Hepatocyte (in vitro differentiated cells): ENCODE measurements at regions not wholly inside any gene's neighbourhood (a gene's known extent, or its start where the extent isn't known, plus 50 kb on each side); places are given as distances from the start of the nearest gene placed in this dataset.
"Not testable (repeated sequence)": the region's sequence is repeated elsewhere in the genome, so short reads cannot be mapped to it uniquely, and the experiment has no call there.

Experiments
- DNase-seq: peaks from one replicate; pipeline ENCODE4 v3.0.0-alpha.2; 2016; ENCODE audit warnings: low spot score
- H2AFZ ChIP-seq: fragments of 200-600 bp; sonication (generic); 2 replicates; pipeline ENCODE4 v1.6.0; 2016; ENCODE audit warnings: antibody characterized with exemption, mild to moderate bottlenecking
- H3K27ac ChIP-seq: fragments of 200-600 bp; sonication (generic); 2 replicates; pipeline ENCODE4 v1.5.1; 2016; ENCODE audit warnings: mild to moderate bottlenecking
- H3K27me3 ChIP-seq: fragments of 200-600 bp; sonication (generic); 2 replicates; pipeline ENCODE4 v1.6.1; 2016
- H3K36me3 ChIP-seq: fragments of 200-600 bp; sonication (generic); replicated peaks from 2 replicates; pipeline ENCODE4 v1.5.1; 2016; ENCODE audit warnings: low read depth; ENCODE audit not compliant: insufficient read depth
- H3K4me1 ChIP-seq: fragments of 200-600 bp; sonication (generic); 2 replicates; pipeline ENCODE4 v1.5.1; 2016; ENCODE audit warnings: mild to moderate bottlenecking, moderate library complexity; ENCODE audit not compliant: insufficient read depth
- H3K4me2 ChIP-seq: fragments of 200-600 bp; sonication (generic); 2 replicates; pipeline ENCODE4 v1.6.0; 2016
- H3K4me3 ChIP-seq: fragments of 200-600 bp; sonication (generic); 2 replicates; pipeline ENCODE4 v1.5.1; 2016; ENCODE audit warnings: mild to moderate bottlenecking
- H3K79me2 ChIP-seq: fragments of 200-600 bp; sonication (generic); 2 replicates; pipeline ENCODE4 v1.6.0; 2017; ENCODE audit warnings: mild to moderate bottlenecking
- H3K9me2 ChIP-seq: fragments of 200-600 bp; sonication (generic); replicated peaks from 2 replicates; pipeline ENCODE4 v1.6.0; 2017; ENCODE audit warnings: mild to moderate bottlenecking; ENCODE audit not compliant: insufficient read depth
- H3K9me3 ChIP-seq: fragments of 200-600 bp; sonication (generic); 2 replicates; pipeline ENCODE4 v1.5.1; 2016; ENCODE audit warnings: low read depth, mild to moderate bottlenecking
- H4K20me1 ChIP-seq: fragments of 200-600 bp; sonication (generic); 2 replicates; pipeline ENCODE4 v1.6.0; 2016; ENCODE audit warnings: mild to moderate bottlenecking; ENCODE audit not compliant: insufficient read depth, poor library complexity, severe bottlenecking
- CTCF ChIP-seq: fragments of 200-600 bp; sonication (generic); IDR thresholded peaks from 2 replicates; pipeline ENCODE4 v1.5.1; 2016; ENCODE audit warnings: antibody characterized with exemption, mild to moderate bottlenecking; ENCODE audit not compliant: poor library complexity
- EZH2 ChIP-seq: fragments of 200-600 bp; sonication (generic); IDR thresholded peaks from 2 replicates; pipeline ENCODE4 v1.6.1; 2016; ENCODE audit warnings: antibody characterized with exemption, mild to moderate bottlenecking, borderline replicate concordance
- EZH2phosphoT487 ChIP-seq: fragments of 200-600 bp; sonication (generic); IDR thresholded peaks from one replicate; pipeline ENCODE4 v1.6.1; 2018; ENCODE audit warnings: antibody characterized with exemption, mild to moderate bottlenecking, low read depth, moderate library complexity; ENCODE audit not compliant: unreplicated experiment, severe bottlenecking
- WGBS: methylation state at CpG from one replicate; pipeline ENCODE4 v1.1.6; 2016; ENCODE audit warnings: low lambda C conversion rate; ENCODE audit errors: missing lambda C conversion rate; 5-methylcytosine and 5-hydroxymethylcytosine counted together

GRCh38 chr7:15813448-15813847 is 127.0 kb upstream of the MEOX2 start:
- no peaks in the 10 kb centered on the region for H3K36me3 ChIP-seq
- DNase-seq = no peak
- H3K27me3 ChIP-seq = no peaks in the 10 kb centered on the region
- no peaks in the 10 kb centered on the region for H3K79me2 ChIP-seq
- no peak overlapping the region for H3K4me3 ChIP-seq
- H3K27ac ChIP-seq = no peak overlapping the region
- no peaks in the 10 kb centered on the region for H4K20me1 ChIP-seq
- no peak for TF ChIP-seq EZH2
- no peak for TF ChIP-seq CTCF
- TF ChIP-seq EZH2phosphoT487 = no peak
- 100% methylated on average over 1 of the region's 1 CpG for WGBS
- no peak overlapping the region for H3K4me2 ChIP-seq
- H3K4me1 ChIP-seq = no peaks in the 10 kb centered on the region
- H3K9me2 ChIP-seq = no peaks in the 10 kb centered on the region
- no peaks in the 10 kb centered on the region for H3K9me3 ChIP-seq
- no peak overlapping the region for H2AFZ ChIP-seq

GRCh38 chr7:15810383-15810782 is 123.9 kb upstream of the MEOX2 start:
- H4K20me1 ChIP-seq, H3K4me2 ChIP-seq, H3K4me3 ChIP-seq, H3K4me1 ChIP-seq, H3K36me3 ChIP-seq, H3K27ac ChIP-seq, DNase-seq, H3K27me3 ChIP-seq, H3K9me3 ChIP-seq, H3K79me2 ChIP-seq, H2AFZ ChIP-seq, H3K9me2 ChIP-seq: not testable (repeated sequence)
- WGBS = 84% methylated on average over 1 of the region's 1 CpG

GRCh38 chr7:15809936-15810335 is 123.5 kb upstream of the MEOX2 start:
- not testable (repeated sequence) for H3K27me3 ChIP-seq, H3K9me3 ChIP-seq, H3K4me1 ChIP-seq, H3K9me2 ChIP-seq, H3K4me2 ChIP-seq, H4K20me1 ChIP-seq, DNase-seq, H3K79me2 ChIP-seq, H3K27ac ChIP-seq, H2AFZ ChIP-seq, H3K36me3 ChIP-seq, H3K4me3 ChIP-seq
- WGBS = 78% methylated on average over 1 of the region's 1 CpG

- Histone ChIP-seq H2AFZ (no peak overlapping the region), H3K79me2 (no peaks in the 10 kb centered on the region), H3K27me3 (no peaks in the 10 kb centered on the region), H3K36me3 (no peaks in the 10 kb centered on the region), H3K9me3 (no peaks in the 10 kb centered on the region), H3K4me1 (no peaks in the 10 kb centered on the region), H3K4me2 (no peak overlapping the region), H3K4me3 (no peak overlapping the region), H3K9me2 (no peaks in the 10 kb centered on the region), H4K20me1 (no peaks in the 10 kb centered on the region), H3K27ac (no peak overlapping the region)
- DNase-seq = no peak
- TF ChIP-seq EZH2 = no peak
- TF ChIP-seq EZH2phosphoT487 = no peak
- no peak for TF ChIP-seq CTCF
- WGBS = 58% methylated on average over 2 of the region's 2 CpGs
These were observed 119.4 kb upstream of the MEOX2 start for GRCh38 chr7:15805891-15806290.

GRCh38 chr7:15802425-15802824 is 115.9 kb upstream of the MEOX2 start:
- H3K27me3 ChIP-seq = no peaks in the 10 kb centered on the region
- no peak overlapping the region for H3K4me2 ChIP-seq
- no peaks in the 10 kb centered on the region for H3K4me1 ChIP-seq
- DNase-seq = no peak
- no peaks in the 10 kb centered on the region for H3K9me3 ChIP-seq
- H3K27ac ChIP-seq = no peak overlapping the region
- 78% methylated on average over 1 of the region's 1 CpG for WGBS
- TF ChIP-seq EZH2phosphoT487 (no peak), EZH2 (no peak), CTCF (no peak)
- no peak overlapping the region for H2AFZ ChIP-seq
- no peaks in the 10 kb centered on the region for H4K20me1 ChIP-seq
- no peaks in the 10 kb centered on the region for H3K36me3 ChIP-seq
- no peaks in the 10 kb centered on the region for H3K79me2 ChIP-seq
- no peak overlapping the region for H3K4me3 ChIP-seq
- no peaks in the 10 kb centered on the region for H3K9me2 ChIP-seq
